GM18511 (cell line): ENCODE measurements at regions not wholly inside any gene's neighbourhood (a gene's known extent, or its start where the extent isn't known, plus 50 kb on each side); places are given as distances from the start of the nearest gene placed in this dataset.
"Not testable (repeated sequence)": the region's sequence is repeated elsewhere in the genome, so short reads cannot be mapped to it uniquely, and the experiment has no call there.

ENCODE experiments used
- ATAC-seq: cut with Tn5 transposase; IDR thresholded peaks from one replicate; pipeline ENCODE4 v1.9.1; 2021; ENCODE audit warnings: mild to moderate bottlenecking, moderate library complexity; ENCODE audit not compliant: unreplicated experiment

DNA sequence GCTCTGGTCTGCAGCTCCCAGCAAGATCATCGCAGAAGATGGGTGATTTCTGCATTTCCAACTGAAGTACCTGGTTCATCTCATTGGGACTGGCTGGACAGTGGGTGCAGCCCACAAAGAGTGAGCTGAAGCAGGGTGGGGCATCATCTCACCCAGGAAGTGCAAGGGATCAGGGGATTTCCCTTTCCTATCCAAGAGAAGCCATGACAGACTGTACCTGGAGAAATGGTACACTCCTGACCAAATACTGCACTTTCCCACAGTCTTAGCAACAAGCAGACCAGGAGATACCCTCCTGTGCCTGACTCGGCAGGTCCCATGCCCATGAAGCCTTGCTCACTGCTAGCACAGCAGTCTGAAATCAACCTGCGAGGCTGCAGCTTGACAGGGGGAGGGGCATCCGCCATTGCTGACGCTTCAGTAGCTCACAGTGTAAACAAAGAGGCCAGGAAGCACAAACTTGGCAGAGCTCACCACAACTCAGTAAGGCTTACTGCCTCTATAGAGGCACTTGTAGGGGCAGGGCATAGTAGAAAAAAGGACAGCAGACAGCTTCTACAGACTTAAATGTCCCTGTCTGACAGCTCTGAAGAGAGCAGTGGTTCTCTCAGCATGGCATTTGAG lies 60.5 kb downstream of the AREG start:
- ATAC-seq, result not testable (repeated sequence)

DNA sequence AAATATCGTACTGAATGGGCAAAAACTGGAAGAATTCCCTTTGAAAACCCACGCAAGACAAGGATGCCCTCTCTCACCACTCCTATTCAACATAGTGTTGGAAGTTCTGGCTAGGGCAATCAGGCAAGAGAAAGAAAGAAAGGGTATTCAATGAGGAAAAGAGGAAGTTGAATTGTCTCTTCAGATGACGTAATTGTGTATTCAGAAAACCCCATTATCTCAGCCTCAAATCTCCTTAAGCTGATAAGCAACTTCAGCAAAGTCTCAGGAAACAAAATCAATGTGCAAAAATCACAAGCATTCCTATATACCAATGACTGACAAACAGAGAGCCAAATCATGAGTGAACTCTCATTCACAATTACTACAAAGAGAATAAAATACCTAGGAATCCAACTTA lies 64.4 kb downstream of the AREG start:
- ATAC-seq, result not testable (repeated sequence)

DNA sequence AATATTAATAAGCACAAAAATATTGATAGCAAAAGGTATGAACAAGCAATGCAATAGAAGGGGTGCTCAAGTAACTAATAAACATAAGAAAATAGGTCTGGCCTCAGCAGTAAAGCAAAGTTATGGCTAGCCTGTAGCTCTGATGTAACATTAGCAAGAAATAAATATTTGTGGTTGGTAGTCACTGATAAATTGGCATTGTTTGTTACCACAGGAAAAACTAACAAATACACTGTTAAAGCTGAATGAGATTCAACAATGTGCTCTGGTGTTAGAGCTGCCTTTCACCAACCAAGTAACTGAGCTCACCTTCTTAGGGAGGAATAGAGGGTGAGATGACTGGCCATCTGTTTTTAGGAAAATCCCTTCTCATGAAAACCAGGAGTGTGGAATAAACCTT lies 71.4 kb downstream of the AREG start:
- ATAC-seq, result no peak

DNA sequence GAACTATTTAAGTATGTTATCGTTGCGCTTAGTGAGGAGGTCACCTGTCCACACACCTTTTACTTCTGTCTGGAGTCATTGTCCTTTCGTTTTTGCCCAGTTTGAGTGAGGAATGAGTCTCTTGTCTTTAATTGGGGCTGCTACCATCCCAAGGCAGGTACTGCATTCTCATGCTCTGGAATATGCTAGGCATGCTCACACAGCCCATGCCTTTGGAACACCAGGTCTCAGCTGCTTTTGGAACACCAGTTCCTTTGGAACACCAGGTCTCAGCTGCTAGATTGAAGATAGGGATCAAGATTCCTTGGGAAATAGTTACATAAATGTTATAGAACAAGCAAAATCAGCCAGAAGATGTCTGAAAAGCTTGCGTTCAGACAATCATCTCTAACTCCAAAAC lies 73.1 kb downstream of the AREG start:
- no peak for ATAC-seq

DNA sequence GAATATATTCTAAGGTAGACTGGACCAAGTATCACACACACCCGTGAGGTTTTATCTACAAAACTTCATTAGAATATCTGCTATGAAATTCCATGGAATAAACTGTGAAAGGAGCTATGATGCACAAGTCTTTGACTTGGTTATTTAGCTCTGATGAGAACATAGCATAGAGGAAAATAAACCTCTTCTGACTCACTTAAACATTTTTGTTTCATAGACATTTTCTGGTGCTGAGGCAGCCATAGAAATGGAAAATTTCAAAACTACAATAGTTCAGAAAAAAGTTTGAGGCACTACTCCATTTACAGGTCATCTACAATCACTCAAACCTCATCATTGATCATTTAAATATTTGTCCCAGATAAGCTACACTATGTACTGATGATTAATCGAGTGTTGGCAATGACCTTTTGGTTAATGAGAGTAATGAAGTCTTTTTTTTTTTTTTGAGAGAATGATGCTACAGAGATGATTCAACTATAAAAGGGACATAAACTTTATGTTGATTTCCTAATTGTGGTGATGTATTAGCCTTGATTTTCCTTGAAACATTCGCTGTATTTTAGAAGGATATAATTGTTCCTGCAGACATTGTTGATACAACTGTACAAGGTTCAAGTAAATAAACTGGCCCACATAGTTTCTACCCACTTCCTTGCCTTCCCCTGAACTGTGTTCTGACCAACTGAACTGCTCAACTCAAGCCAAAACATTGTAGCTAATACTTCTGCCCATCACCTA lies 77.5 kb downstream of the AREG start:
- ATAC-seq, result no peak

DNA sequence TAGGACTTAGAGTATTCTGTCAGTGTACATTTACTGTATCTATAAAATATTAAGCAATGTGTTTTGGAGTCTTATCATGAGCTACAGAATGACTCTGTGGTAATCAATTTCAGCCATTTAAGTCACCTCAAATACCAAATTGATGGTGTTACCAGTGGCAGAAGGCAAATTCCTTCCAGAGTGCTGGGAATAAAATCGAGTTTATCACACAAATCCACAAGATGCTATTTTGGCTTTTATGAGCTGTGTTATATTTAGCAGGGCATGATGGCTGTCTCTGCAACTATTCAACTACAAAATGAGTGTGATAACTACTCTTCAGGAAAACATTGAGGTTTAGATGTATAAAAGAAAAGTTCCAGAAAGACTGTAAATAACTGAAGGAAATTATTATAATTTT lies 78.2 kb downstream of the AREG start:
- ATAC-seq, result no peak

DNA sequence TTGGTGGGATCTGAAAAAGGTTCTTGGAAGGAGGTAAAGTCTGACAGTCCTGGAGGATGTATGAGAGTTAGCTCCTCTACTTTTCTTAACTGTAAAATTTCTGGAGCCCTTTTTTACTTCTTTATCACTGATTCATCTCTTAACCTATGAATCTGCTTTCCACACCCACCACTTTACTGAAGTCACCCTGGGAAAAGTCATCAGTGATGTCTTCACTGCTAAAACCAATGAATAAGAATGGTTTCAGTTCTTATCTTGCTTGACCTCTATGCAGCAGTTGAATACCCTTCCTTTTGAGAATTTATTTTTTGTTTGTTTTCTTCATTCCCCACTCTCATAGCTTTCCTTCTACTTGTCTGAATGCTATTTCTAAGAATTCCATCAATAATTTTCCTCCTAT lies 80.0 kb downstream of the AREG start:
- ATAC-seq, result no peak

DNA sequence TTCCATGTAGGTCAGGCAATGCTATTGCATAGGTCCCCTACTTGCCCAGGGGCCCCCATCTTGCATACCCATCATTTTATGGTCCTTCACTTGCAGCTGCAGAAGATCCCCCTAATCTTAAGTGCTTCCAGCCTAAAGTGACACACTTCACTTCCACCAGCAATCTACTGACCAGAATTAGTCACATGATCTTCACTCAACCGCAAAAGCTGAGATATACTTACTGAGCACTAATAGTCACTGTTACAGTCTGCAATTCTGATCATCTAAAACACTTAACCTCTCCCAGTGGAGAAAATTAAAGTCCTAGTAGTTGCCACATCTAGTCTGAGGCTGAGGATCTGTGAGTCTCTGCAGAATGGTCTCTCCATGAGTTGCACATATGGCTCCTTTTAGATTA lies 82.1 kb downstream of the AREG start:
- no peak for ATAC-seq

DNA sequence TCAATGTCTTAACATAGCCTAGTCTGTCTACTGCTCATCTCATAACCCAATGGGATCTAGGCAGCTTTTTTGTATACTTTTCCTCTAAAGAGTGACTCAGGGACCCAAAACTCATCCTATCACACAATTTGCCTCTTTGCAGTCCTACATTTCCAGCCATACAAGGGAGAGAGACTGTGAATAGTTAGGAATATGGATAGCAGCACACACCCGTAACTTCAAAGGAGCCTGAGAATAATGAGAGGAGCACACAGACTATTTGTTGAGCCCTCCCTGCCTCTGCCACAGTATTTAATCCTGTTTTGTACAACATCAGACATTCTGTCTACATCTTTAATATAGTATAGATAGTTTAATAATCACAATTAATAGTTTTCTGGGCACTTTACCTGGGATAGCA lies 83.2 kb downstream of the AREG start:
- no peak for ATAC-seq

DNA sequence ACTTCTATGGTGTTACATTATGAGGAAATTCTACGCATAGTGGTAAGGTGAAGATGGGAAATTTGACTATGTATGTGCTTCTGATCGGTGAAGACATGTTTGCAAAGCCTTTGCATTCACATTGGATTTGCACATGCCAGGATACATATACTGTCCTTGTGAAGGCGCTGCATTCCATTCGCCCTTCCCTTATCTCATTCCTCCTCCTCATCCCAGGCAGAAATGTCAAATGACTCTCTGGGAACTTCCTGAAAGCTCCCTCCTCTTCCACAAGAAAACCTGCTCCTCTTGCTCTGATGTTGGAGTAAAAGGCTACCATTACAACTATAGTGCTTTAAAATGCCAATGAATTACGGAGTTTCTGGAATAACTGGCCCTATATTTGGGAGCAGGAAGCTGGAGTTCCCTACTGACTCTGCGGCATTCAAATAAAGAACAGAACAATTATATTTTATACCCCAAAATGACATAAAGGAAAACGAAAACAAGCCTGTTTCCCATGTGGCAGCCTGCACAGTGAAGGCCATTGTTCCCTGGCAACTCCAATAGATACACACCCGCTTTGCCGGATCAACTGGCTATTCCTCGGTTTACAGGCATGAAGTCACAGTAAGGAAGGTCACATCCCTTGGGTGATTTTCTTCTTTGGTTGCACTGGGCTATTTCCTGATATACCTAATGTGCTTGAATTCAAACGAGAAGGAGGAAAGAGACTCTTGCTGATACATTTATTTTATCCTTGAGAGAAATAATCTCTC lies 84.5 kb downstream of the AREG start:
- no peak for ATAC-seq

DNA sequence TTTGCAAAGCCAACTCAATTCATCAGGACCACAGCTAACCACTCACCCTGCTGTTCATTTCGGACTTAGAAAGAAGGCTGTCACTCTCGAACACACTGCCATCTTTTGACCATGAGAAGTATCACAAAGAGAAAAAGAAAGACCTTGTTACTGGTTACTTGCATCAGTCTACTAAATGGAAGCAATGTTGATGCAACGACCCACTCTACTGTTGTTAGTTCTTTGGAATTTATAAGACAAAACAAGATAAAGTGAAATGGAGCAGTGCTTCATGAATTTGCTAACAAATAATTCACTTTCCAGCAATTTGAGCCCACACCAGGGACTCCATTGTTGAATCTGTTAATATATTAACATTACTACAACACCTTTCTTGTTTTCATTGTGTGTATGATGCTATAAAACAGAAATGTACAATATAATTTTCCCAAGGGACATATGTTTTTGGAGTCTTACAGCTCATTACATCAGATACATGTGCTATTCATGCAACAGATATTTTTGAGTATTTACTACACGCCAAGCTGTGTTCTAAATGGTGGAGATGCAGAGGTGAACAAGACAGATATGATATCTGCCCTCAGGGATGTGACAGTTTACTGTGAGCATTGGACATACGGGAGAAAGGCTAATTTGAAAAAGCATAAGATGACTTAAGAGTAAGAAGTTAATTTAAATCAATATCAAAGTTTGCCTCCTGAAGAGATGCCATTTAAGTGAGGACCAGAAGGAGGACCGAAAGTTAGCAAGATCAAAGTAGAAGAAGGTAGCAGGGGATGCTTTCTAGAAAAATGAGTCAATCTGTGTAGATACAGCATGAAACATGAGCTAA lies 87.2 kb downstream of the AREG start:
- peak; percentile 88 for ATAC-seq

DNA sequence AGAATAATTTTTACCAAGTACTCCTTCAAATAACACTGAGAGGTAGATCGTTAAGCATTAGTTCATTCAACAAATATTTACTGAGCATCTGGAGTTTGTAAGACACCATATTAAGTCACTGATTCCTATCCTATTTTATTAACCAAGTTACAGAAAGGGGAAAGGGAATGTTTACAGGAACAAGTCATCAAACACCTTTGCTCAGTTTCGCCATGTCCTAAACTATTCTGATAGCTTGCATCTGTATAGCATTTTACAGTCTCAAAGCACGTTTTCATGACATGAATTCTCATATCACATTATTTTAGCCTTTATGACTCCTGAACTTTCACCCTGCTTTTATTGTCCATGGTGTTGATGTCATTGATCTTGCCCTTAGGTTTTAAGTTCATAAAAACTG lies 89.2 kb downstream of the AREG start:
- ATAC-seq, result no peak

DNA sequence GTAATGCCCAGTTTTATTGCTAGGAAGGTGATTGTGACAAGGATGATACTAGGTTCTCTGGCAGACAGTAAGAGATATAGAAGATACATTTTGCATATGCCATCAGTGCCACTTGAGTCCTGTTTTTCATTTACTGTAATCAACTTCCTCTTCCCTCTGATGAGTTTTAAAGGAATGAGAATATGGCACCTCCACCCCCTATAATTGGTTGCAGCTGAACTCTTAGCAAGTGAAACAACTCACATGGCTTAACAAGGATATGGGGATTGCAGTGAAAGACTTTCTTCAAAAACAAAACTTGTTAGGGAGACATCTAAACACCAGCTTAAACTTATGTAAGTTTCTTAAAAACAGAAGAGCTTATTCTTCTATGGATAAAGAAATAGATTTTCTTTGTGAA lies 90.0 kb downstream of the AREG start:
- ATAC-seq, result no peak

DNA sequence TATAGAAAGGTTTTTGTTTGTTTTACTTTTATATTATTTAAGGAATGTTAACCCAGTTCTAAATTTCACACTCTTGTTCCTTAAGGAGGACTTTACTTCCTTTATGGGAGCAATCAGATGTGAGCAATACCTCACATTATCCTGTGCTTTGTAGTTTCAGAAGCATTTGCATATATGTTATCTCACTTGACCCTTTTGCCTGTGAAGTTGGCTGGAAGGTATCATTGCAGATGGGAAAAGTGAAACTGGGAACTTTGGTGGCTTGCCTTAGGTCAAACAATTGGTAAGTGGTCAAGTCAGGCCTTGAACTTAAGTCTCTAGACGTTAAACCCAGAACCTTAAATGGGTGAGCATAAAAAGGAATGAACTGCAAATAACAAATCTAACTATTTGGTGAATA lies 90.6 kb downstream of the AREG start:
- ATAC-seq, result no peak

DNA sequence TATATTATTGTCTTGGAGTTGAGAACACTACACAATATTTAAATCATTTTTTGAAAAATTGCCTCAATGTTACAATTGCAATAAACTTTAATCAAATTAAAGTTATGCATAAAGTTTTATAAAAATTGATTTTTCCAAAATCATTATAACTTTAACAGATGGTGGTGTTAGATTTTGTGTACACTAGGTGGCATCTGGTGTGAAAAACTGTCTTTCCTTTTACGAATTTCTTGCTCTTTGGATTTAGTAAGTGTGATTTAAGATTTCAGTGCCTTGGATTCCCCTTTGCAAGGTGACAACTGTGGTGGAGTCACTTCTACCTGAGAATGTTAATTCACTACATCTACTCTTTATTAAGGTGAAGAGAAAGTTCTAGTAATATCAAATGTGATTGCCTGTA lies 91.6 kb downstream of the AREG start:
- no peak for ATAC-seq

DNA sequence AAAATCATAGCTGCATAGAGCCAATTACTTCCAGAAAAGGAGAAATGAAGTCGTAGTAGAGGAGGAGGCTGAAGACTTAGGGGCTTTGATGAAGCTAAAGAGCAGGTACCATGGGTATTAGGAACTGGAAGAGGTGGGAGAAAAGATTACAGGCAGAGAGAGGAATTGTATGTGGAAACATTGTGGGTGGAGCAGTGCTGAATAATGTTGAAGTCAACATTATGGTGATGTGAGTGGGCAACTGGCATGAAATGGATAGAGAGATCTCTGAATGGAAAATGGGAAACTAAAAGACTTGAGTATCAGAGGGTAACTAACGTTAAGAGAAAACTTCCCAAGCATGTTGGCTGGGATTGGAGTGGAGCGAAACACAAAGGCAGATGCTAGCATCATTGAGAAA lies 92.5 kb downstream of the AREG start:
- ATAC-seq, result no peak

DNA sequence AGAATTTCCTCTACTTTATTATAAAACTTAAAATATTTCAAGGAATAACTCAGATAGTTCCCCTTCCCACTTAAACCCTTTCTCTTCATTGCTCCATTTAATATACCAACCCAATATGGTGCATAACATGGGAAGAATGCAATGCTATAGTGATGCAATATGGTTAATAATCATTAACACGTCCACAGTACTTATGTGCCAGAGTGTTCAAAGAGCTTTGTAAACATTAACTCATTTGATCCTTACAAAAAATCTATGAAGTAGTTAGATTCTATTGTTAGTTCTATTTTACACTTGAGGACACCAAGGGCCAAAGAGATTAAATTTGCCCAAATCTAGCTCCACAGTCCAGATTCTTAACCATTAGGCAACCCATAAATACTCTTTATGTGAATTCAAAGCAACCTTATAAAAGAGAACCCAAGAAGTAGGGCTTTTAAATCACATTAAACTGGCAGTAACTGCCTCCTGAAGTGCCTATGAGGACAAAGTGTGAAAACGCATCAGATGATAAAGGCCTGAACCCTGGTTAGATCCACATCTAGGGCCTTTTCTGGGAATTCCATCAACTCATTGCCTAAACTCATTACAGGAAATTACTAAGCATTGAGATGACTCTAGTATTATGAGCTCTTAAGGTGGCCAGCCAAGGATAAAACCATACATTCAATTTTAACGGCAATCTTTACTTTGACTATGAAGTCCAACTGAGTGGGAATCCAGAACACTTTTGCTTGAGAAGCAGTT lies 94.3 kb downstream of the AREG start:
- no peak for ATAC-seq

DNA sequence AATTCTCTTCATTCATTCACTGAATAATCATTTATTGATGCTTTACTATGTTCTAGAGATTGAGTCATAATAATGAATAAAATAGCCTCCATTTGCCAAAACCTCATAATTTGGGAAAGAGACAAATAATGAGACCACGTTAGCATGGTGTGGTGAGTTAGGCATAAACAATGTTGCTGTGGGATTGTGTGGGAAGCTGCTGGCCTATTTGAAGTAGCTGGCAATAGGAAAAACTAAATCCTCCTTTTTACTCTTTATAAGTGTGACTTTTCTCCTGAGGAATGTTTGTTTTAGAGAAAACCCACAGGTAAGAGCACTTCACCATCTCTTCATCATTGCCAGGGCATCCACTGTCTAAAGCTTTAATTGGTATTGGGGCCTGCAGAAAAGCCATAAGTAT lies 95.3 kb downstream of the AREG start:
- no peak for ATAC-seq

DNA sequence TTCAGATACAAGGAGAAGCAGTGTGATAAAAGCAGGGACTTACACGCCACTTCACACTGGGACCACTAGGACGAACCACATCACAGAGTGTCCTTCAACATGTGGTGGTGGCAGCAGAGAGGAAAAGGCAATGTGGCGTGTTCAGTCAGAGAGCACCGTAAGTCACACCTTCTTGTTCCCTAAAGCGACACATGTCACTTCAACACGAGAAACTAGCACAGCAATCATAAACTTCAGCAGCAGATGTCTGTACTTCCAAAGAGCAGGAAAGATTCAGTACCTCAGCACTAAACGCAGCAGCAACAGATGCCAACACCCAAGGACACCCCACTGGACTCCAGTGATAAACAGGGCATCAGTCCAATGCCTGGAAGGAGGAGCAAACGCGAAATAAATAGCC lies 96.7 kb downstream of the AREG start:
- no peak for ATAC-seq

DNA sequence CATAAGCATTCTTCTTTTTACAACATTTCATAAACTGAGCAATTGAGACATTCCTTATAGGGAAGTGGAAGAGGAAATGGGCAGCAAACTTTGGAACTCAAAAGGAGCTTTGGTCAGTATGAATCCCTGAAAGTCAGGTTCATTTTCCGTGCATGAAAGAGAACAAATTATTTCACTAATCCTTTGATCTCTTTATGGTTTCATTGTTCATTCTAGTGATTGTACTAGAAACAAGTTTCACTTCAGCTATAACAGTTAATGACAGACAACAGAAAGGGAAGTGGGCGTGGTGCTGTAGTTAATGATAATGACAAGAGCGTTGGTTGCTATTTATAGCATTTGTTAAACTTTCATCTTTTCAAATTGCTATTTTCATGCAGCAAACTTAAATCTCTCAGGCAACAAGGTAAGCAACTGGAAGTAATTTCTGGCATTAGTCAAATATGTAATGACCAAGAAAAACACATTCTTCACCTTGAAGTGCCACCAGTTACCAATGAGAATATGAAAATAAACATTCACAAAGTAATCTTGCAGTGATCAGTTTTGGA lies 98.4 kb downstream of the AREG start:
- peak; percentile 95 for ATAC-seq
